ENCODE measurements at regions not wholly inside any gene's neighbourhood (a gene's known extent, or its start where the extent isn't known, plus 50 kb on each side); places are given as distances from the start of the nearest gene placed in this dataset.

GRCh38 chr18:45248240-45248903 is 366.9 kb upstream of the SLC14A2 start:
- in situ Hi-C loops (cut with MboI; ENCODE audit: low pct_ligation_motif_present in 1 of 4, low pct_unique_long_range_greater_than_20kb in 1 of 4, low sequenced_read_pairs in 3 of 4) (no loop called here), intact Hi-C loops (cut with DNase I; ENCODE audit: low total_unique reads) (no loop called here)
- Histone ChIP-seq H3K9me3 (no peaks in the 10 kb centered on the region), H3K4me1 (peaks cover 0 to 15% (median 5%) of the 10 kb centered on the region in 4 donors), H3K36me3 (no peaks in the 10 kb centered on the region), H3K27ac (peak overlapping the region; percentile 59 to 72 (median 62)), H3K27me3 (no peaks in the 10 kb centered on the region), H3K4me3 (no peak overlapping the region)
- TF ChIP-seq POLR2A (IDR thresholded peaks at IDR 0.05) = no peak
- TF ChIP-seq POLR2AphosphoS5 (IDR thresholded peaks at IDR 0.05) = peak; percentile 51 to 72 (median 68)
- TF ChIP-seq EP300 (IDR thresholded peaks at IDR 0.05; ENCODE audit: low read depth) = no peak
- WGBS, 2 donors (ENCODE audit: low coverage in 1 of 2) = 54 to 58% methylated on average over 3 to 6 of the region's 6 CpGs
- DNase-seq = no peak

DNA sequence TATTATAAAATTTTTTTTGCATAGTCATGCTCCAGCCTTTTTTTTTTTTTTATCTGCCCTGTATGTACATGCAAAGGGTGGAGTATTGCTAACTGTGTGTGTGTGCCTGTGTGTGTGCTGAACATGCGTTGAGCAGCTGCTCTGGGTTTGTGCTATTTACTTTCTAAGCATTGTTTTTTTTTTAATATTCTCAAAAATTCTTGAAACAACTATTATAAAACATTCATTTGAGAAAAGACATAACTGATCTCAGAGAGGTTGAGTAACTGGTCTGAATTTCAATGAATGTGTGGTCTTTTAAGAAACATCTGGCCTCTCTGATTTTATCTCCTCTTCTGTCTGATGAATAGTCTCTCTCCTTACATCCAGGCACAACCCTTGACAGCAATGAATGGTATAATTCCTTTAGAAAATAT is 366.0 kb upstream of the SLC14A2 start:
- in situ Hi-C loops (cut with MboI; ENCODE audit: low pct_ligation_motif_present in 1 of 4, low pct_unique_long_range_greater_than_20kb in 1 of 4, low sequenced_read_pairs in 3 of 4) = no loop called here

GRCh38 chr18:45250479-45250878 is 364.8 kb upstream of the SLC14A2 start:
- H3K9me3 ChIP-seq = no peaks in the 10 kb centered on the region
- DNase-seq = no peak
- no peak overlapping the region for H3K4me3 ChIP-seq
- peaks cover 0 to 19% (median 5%) of the 10 kb centered on the region in 4 donors for H3K4me1 ChIP-seq
- peak overlapping the region in 2 of 4 donors; percentile 61 to 62 for H3K27ac ChIP-seq
- intact Hi-C loops (cut with DNase I; ENCODE audit: low total_unique reads) (no loop called here), in situ Hi-C loops (cut with MboI; ENCODE audit: low pct_ligation_motif_present in 1 of 4, low pct_unique_long_range_greater_than_20kb in 1 of 4, low sequenced_read_pairs in 3 of 4) (no loop called here)
- 37 to 52% methylated on average over 3 of the region's 3 CpGs for WGBS, 2 donors (ENCODE audit: low coverage in 1 of 2)
- no peaks in the 10 kb centered on the region for H3K27me3 ChIP-seq
- TF ChIP-seq EP300 (IDR thresholded peaks at IDR 0.05; ENCODE audit: low read depth) (no peak), POLR2A (IDR thresholded peaks at IDR 0.05) (no peak)
- H3K36me3 ChIP-seq = no peaks in the 10 kb centered on the region

More for the DNA sequence above, 366.0 kb upstream of the SLC14A2 start:
- H3K4me3 ChIP-seq = no peak overlapping the region
- 70 to 86% methylated on average over 1 of the region's 1 CpG for WGBS, 2 donors (ENCODE audit: low coverage in 1 of 2)
- TF ChIP-seq CTCF (IDR thresholded peaks at IDR 0.05) (no peak), POLR2AphosphoS5 (IDR thresholded peaks at IDR 0.05) (no peak), EP300 (IDR thresholded peaks at IDR 0.05; ENCODE audit: low read depth) (no peak), POLR2A (IDR thresholded peaks at IDR 0.05) (no peak)
- peak overlapping the region; percentile 59 to 72 (median 62) for H3K27ac ChIP-seq
- no peaks in the 10 kb centered on the region for H3K36me3 ChIP-seq
- H3K27me3 ChIP-seq = no peaks in the 10 kb centered on the region
- intact Hi-C loops (cut with DNase I; ENCODE audit: low total_unique reads) = no loop called here
- H3K9me3 ChIP-seq = no peaks in the 10 kb centered on the region
- H3K4me1 ChIP-seq = peaks cover 0 to 15% (median 5%) of the 10 kb centered on the region in 4 donors
- DNase-seq = no peak

GRCh38 chr18:45251236-45251635 is 364.0 kb upstream of the SLC14A2 start:
- H3K4me1 ChIP-seq = peaks cover 0 to 19% (median 5%) of the 10 kb centered on the region in 4 donors
- H3K36me3 ChIP-seq = no peaks in the 10 kb centered on the region
- no peak for DNase-seq
- in situ Hi-C loops (cut with MboI; ENCODE audit: low pct_ligation_motif_present in 1 of 4, low pct_unique_long_range_greater_than_20kb in 1 of 4, low sequenced_read_pairs in 3 of 4) = no loop called here
- H3K27me3 ChIP-seq = no peaks in the 10 kb centered on the region
- TF ChIP-seq POLR2A (IDR thresholded peaks at IDR 0.05) = no peak
- TF ChIP-seq POLR2AphosphoS5 (IDR thresholded peaks at IDR 0.05) = no peak
- TF ChIP-seq CTCF (IDR thresholded peaks at IDR 0.05) = no peak
- TF ChIP-seq EP300 (IDR thresholded peaks at IDR 0.05; ENCODE audit: low read depth) = no peak
- intact Hi-C loops (cut with DNase I; ENCODE audit: low total_unique reads) = no loop called here
- H3K9me3 ChIP-seq = no peaks in the 10 kb centered on the region
- H3K4me3 ChIP-seq = no peak overlapping the region
- WGBS, 2 donors (ENCODE audit: low coverage in 1 of 2) = 87 to 90% methylated on average over 4 of the region's 4 CpGs
- H3K27ac ChIP-seq = no peak overlapping the region

DNA sequence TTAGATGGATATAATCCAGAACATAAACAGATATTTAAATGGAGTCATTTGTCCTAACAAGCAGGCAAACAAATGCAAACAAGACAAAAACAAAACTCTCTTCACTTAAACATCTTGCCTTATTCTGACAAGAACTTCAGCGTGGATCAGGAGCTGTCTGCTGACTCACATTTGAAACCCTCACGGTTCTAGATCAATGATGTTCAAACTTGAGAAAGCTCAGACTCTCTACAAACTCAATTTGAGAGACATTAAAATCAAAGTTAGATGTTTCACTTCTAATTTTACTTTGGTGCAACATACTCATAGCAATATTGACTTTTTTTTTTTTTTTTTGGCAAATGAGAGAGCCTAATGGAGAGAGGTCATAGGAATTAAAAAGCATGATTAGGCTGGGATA is 362.8 kb upstream of the SLC14A2 start:
- intact Hi-C loops (cut with DNase I; ENCODE audit: low total_unique reads) (no loop called here), in situ Hi-C loops (cut with MboI; ENCODE audit: low pct_ligation_motif_present in 1 of 4, low pct_unique_long_range_greater_than_20kb in 1 of 4, low sequenced_read_pairs in 3 of 4) (no loop called here)
- H3K27me3 ChIP-seq = no peaks in the 10 kb centered on the region
- WGBS, 2 donors (ENCODE audit: low coverage in 1 of 2) = 64 to 74% methylated on average over 2 of the region's 2 CpGs
- no peak overlapping the region for H3K4me3 ChIP-seq
- peaks cover 0 to 19% (median 5%) of the 10 kb centered on the region in 4 donors for H3K4me1 ChIP-seq
- no peak for TF ChIP-seq POLR2AphosphoS5 (IDR thresholded peaks at IDR 0.05)
- TF ChIP-seq EP300 (IDR thresholded peaks at IDR 0.05; ENCODE audit: low read depth) = no peak
- no peak for TF ChIP-seq POLR2A (IDR thresholded peaks at IDR 0.05)
- TF ChIP-seq CTCF (IDR thresholded peaks at IDR 0.05) = no peak
- H3K27ac ChIP-seq = no peak overlapping the region
- no peaks in the 10 kb centered on the region for H3K9me3 ChIP-seq
- H3K36me3 ChIP-seq = no peaks in the 10 kb centered on the region
- no peak for DNase-seq

All from transverse colon (tissue), 4 donors.